ENCODE measurements at regions not wholly inside any gene's neighbourhood (a gene's known extent, or its start where the extent isn't known, plus 50 kb on each side); places are given as distances from the start of the nearest gene placed in this dataset.

GRCh38 chr5:7970816-7971215 is 101.9 kb downstream of the MTRR start:
- Histone ChIP-seq H3K27ac (ENCODE audit: low read length) (no peak overlapping the region), H3K79me2 (replicated peaks; ENCODE audit: insufficient read depth, low read length) (no peaks in the 10 kb centered on the region), H3F3A (ENCODE audit: insufficient read depth, low read length, poor library complexity, severe bottlenecking) (no peaks in the 10 kb centered on the region), H2AFZ (ENCODE audit: low read depth, low read length) (no peak overlapping the region), H3K36me3 (ENCODE audit: insufficient read depth, low read length) (no peaks in the 10 kb centered on the region), H3K27me3 (ENCODE audit: insufficient read depth, low read depth, low read length) (no peaks in the 10 kb centered on the region), H3K4me3 (ENCODE audit: low read length) (no peak overlapping the region), H4K20me1 (ENCODE audit: insufficient read depth) (no peaks in the 10 kb centered on the region), H3K4me2 (ENCODE audit: low read length) (no peak overlapping the region), H3K9me2 (ENCODE audit: insufficient read depth, low read length) (no peaks in the 10 kb centered on the region), H3K9ac (ENCODE audit: low read length) (no peak overlapping the region), H3K9me3 (ENCODE audit: low read length) (no peaks in the 10 kb centered on the region)
- TF ChIP-seq EP300 (conservative IDR thresholded peaks at IDR 0.05; ENCODE audit: poor library complexity, severe bottlenecking) (no peak), EZH2 (IDR thresholded peaks at IDR 0.05; ENCODE audit: borderline replicate concordance, insufficient read depth, low read length, poor library complexity, severe bottlenecking) (no peak)
- TF ChIP-seq, protein P1, sequence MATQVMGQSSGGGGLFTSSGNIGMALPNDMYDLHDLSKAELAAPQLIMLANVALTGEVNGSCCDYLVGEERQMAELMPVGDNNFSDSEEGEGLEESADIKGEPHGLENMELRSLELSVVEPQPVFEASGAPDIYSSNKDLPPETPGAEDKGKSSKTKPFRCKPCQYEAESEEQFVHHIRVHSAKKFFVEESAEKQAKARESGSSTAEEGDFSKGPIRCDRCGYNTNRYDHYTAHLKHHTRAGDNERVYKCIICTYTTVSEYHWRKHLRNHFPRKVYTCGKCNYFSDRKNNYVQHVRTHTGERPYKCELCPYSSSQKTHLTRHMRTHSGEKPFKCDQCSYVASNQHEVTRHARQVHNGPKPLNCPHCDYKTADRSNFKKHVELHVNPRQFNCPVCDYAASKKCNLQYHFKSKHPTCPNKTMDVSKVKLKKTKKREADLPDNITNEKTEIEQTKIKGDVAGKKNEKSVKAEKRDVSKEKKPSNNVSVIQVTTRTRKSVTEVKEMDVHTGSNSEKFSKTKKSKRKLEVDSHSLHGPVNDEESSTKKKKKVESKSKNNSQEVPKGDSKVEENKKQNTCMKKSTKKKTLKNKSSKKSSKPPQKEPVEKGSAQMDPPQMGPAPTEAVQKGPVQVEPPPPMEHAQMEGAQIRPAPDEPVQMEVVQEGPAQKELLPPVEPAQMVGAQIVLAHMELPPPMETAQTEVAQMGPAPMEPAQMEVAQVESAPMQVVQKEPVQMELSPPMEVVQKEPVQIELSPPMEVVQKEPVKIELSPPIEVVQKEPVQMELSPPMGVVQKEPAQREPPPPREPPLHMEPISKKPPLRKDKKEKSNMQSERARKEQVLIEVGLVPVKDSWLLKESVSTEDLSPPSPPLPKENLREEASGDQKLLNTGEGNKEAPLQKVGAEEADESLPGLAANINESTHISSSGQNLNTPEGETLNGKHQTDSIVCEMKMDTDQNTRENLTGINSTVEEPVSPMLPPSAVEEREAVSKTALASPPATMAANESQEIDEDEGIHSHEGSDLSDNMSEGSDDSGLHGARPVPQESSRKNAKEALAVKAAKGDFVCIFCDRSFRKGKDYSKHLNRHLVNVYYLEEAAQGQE (IDR thresholded peaks at IDR 0.05; ENCODE audit: borderline replicate concordance) = no peak

- Histone ChIP-seq H3K9me3 (ENCODE audit: low read length) (no peaks in the 10 kb centered on the region), H3K9me2 (ENCODE audit: insufficient read depth, low read length) (no peaks in the 10 kb centered on the region), H3K27me3 (ENCODE audit: insufficient read depth, low read depth, low read length) (no peaks in the 10 kb centered on the region), H3K36me3 (ENCODE audit: insufficient read depth, low read length) (no peaks in the 10 kb centered on the region), H3K79me2 (replicated peaks; ENCODE audit: insufficient read depth, low read length) (no peaks in the 10 kb centered on the region), H3K9ac (ENCODE audit: low read length) (no peak overlapping the region), H3K4me3 (ENCODE audit: low read length) (no peak overlapping the region), H3K4me2 (ENCODE audit: low read length) (no peak overlapping the region), H4K20me1 (ENCODE audit: insufficient read depth) (no peaks in the 10 kb centered on the region), H3K27ac (ENCODE audit: low read length) (no peak overlapping the region), H2AFZ (ENCODE audit: low read depth, low read length) (no peak overlapping the region), H3F3A (ENCODE audit: insufficient read depth, low read length, poor library complexity, severe bottlenecking) (no peaks in the 10 kb centered on the region)
- TF ChIP-seq POLR2AphosphoS5 (IDR thresholded peaks at IDR 0.05) (no peak), CTCF (IDR thresholded peaks at IDR 0.05; ENCODE audit: poor library complexity, severe bottlenecking) (no peak), TAF1 (IDR thresholded peaks at IDR 0.05; ENCODE audit: low read depth) (no peak), EP300 (conservative IDR thresholded peaks at IDR 0.05; ENCODE audit: poor library complexity, severe bottlenecking) (no peak)
- TF ChIP-seq, protein P1 (IDR thresholded peaks at IDR 0.05; ENCODE audit: borderline replicate concordance) = no peak
Observed at GRCh38 chr5:7976411-7977190, 107.7 kb downstream of the MTRR start.

Measured in neural cell (in vitro differentiated cells).